HG03521 (cell line): ENCODE measurements at regions not wholly inside any gene's neighbourhood (a gene's known extent, or its start where the extent isn't known, plus 50 kb on each side); places are given as distances from the start of the nearest gene placed in this dataset.

ENCODE experiments used
- ATAC-seq: cut with Tn5 transposase; IDR thresholded peaks from one replicate; pipeline ENCODE4 v1.9.1; 2021; ENCODE audit warnings: mild to moderate bottlenecking, moderate library complexity; ENCODE audit not compliant: unreplicated experiment

DNA sequence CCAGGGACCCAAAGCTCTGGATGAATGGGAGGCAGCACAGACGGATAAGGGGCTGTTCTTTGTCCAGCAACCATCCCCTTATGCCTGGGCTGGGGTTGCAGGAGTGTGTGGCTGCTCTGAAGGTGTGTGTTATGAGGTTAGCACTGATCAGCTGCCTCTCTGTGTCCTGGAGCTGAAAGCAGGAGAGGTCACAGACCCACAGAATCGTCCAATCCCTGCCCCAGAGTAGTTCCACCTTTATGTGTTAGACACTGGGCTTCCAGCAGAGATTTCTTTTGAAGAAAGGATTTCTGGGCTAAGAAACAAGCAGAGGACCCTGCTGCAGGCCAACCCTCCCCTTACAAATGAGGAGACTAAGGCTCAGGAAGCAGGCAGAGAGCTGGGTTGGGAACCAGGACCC, 62.4 kb downstream of the ARL6IP4 start:
- no peak for ATAC-seq

DNA sequence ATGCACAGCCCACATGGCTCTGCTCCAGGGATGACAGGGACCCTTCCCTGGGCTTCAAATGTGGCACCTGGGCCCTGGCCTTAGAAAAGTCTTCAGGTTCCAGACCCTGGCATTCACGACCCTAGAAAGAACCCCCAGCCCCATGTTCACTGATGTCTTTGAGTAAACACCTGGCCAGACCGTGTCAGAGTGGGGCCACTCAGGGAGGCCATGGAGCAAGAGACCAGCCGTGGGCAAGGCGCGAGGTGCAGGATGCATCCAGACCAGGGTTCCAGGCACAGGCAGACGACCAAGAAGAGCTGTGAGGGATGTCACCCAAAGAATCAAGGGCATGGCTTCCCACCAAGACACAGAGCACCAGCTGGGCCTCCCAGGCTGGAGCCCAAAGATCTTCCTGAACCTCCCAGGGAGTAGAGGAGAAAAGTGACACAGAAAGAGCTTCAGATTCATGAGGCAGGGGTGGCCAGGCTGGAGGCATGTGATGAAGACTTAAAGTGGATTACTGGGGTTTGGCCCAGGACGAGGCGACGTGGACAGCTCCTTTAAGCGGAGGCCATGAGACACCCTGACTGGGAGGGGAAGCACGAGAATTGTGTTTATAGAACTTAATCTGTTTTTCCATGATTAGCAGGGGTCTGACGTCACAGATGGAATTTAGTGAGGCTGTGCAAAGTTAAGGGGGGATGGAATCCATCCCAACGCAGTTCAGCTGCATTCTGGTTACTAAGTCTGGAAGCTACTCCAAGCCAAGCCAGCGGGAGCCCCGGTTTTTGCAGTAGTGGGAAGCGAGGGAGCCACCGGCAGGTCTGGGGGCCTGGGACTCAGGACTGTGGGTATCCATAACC, 61.6 kb downstream of the ARL6IP4 start:
- no peak for ATAC-seq

- no peak for ATAC-seq
Measured at GRCh38 chr12:123041042-123041531, 60.6 kb downstream of the ARL6IP4 start.

GRCh38 chr12:123040106-123040505, 59.6 kb downstream of the ARL6IP4 start:
- ATAC-seq: no peak

- no peak for ATAC-seq
Measured at GRCh38 chr12:123038966-123039365, 58.5 kb downstream of the ARL6IP4 start.

DNA sequence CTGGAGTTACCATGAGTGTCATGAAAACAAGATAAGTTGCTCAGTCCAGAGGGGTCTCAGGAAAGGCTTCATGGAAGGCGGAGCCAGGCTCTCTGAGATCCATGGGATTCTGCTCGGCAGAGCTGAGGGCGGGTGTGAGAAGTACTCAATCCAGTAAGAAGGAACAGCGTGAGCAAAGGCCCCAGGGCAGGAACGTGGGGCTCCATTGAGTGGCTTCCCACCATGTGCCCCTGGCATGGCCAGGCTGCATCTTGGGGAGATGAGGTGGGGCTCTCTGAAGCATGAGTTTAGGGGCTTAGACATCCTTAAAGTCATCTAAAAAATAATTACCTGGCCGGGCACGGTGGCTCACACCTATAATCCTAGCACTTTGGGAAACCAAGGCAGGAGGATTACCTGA, 58.0 kb downstream of the ARL6IP4 start:
- no peak for ATAC-seq

- no peak for ATAC-seq
Measured at GRCh38 chr12:123037791-123038190, 57.3 kb downstream of the ARL6IP4 start.

DNA sequence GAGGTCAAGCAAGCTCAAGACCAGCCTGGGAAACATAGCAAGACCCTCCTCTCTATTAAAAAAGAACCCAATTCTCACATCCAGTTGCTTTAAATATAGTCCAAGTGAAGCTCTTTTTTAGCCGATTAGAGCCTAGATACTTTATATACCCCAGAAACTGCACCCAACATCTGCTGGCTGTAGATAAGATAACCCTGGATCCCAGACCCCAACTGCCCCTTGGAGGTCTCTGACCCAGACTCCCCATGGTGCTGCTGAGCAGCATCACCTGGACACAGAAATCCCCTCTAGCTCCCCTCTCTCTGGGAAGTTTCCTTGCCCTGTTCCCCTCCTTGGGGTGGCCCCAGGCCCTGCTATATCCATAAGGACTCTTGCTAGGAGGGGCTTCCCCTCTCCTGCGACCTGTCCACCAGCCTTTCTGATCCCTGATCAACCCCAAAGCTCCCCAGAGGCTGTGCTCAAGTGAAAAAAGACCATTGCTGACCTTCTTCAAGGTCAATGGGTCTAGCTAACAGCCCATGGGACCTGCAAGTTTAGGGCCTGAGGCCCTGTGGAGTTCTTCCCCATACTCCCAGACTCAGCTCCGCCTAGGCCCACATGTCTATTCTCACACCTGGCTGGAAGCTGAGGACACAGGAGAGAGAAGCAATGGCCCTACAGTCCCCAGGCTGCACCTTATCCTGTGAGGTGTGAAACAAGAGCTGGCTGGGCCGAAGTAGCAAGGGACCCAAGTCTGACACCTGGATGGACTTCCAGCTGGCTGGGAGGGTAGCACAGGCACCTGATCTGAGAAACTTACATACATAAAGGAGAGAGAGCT, 56.2 kb downstream of the ARL6IP4 start:
- no peak for ATAC-seq

GRCh38 chr12:123035841-123036240, 55.4 kb downstream of the ARL6IP4 start:
- no peak for ATAC-seq

GRCh38 chr12:123034865-123035264, 54.4 kb downstream of the ARL6IP4 start:
- no peak for ATAC-seq

DNA sequence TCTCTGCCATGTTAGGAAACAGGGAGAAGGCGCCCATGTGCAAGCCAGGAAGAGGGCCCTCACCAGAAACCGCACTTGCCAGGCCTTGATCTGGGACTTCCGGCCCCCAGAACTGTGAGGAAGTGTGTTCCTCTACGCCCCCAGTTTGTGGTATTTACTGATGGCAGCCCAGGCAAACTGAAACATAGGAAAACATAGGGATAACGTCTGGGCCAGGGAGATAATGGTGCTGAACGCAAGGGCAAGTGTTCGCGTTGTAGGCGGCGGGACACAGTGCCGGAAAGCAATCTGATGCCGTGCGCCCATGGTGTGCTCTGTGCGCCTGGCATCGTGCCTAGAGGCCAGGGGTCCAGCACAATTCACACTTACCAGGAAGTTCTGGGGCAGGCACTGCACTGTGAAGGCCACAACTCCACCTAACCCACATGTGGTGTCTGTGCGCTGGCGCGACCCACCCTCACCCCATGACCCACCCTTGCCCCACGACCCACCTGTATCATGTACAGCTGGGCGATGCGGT, 53.6 kb downstream of the ARL6IP4 start:
- ATAC-seq: no peak

- no peak for ATAC-seq
Measured at GRCh38 chr12:123033392-123034021, 53.0 kb downstream of the ARL6IP4 start.

GRCh38 chr12:123032736-123033391, 52.4 kb downstream of the ARL6IP4 start:
- no peak for ATAC-seq
